Pancreas (tissue), 10 donors: ENCODE measurements at regions not wholly inside any gene's neighbourhood (a gene's known extent, or its start where the extent isn't known, plus 50 kb on each side); places are given as distances from the start of the nearest gene placed in this dataset.
A peak's percentile ranks its signal among the peaks of the same experiment; 100 is the strongest.

Source experiments
- ATAC-seq, 4 donors: fragments of 200-7000 bp; cut with Tn5 transposase; one replicate each; pipeline versions ENCODE4 v1.8.0 to v1.9.1; 2020; ENCODE audit warnings: mild to moderate bottlenecking in 4 of 4, moderate library complexity in 4 of 4
- DNase-seq, 6 donors: peaks; one replicate each; pipeline ENCODE4 v3.0.0-alpha.2; 2020
- FAIRE-seq: peaks from 2 replicates; lab custom pipeline; 2012; peaks lifted over from hg19 to GRCh38; lab: Jason Lieb, UNC
- H3K27ac ChIP-seq, 4 donors: fragments of 200-600 bp; sonication (generic); 1 replicate in 3 of 4; 2 replicates in 1 of 4; pipeline versions ENCODE4 v1.5.0 to v1.8.0; 2020
- H3K27me3 ChIP-seq, 4 donors: fragments of 200-600 bp; one replicate each; pipeline ENCODE4 v1.8.0; 2021
- H3K36me3 ChIP-seq, 3 donors: fragments of 200-600 bp; sonication (generic) in 1 of 3; one replicate each; pipeline versions ENCODE4 v1.5.0 to v1.8.0; 2020 to 2021
- H3K4me1 ChIP-seq, 3 donors: fragments of 200-600 bp; one replicate each; pipeline ENCODE4 v1.8.0; 2021
- H3K4me3 ChIP-seq, 4 donors: fragments of 200-600 bp; sonication (generic) in 2 of 4; one replicate each; pipeline versions ENCODE4 v1.5.0 to v1.8.0; 2020 to 2021
- H3K9me3 ChIP-seq, 4 donors: fragments of 200-600 bp; one replicate each; pipeline ENCODE4 v1.8.0; 2021
- CTCF ChIP-seq, 4 donors: fragments of 200-600 bp; sonication (generic) in 3 of 4; IDR thresholded peaks; one replicate each; pipeline versions ENCODE4 v1.5.0 to v1.8.0; 2021; ENCODE audit warnings: antibody characterized with exemption in 4 of 4
- WGBS, 2 donors: extraction: QIAGEN DNeasy Blood & Tissue Kit; methylation state at CpG; one replicate each; pipeline ENCODE4 v1.1.7; 2013; 5-methylcytosine and 5-hydroxymethylcytosine counted together
- intact Hi-C, 3 donors: fragments of 100-400 bp; cut with DNase I; formaldehyde crosslinking; loops; one replicate each; pipeline versions ENCODE4 v1.11.1 to v1.14.2; 2022
- donor health status: healthy with polysubstance abuse.
- donor health status: DM: no; HTN: no; CAD: no; lungs with moderate emphysema.
- donor health status: DM: no; HTN: no; CAD: no.
- donor health status: control.
- donor health status: control.
- donor health status: Bipolar disorder and iron deficiency.
- donor health status: DM: yes; HTN: yes; CAD: no.
- donor health status: DM: no; HTN: no; CAD: no.
- donor health status: DM: no; HTN: no; CAD: no.
- donor health status: DM: yes; HTN: yes; CAD: no.

DNA sequence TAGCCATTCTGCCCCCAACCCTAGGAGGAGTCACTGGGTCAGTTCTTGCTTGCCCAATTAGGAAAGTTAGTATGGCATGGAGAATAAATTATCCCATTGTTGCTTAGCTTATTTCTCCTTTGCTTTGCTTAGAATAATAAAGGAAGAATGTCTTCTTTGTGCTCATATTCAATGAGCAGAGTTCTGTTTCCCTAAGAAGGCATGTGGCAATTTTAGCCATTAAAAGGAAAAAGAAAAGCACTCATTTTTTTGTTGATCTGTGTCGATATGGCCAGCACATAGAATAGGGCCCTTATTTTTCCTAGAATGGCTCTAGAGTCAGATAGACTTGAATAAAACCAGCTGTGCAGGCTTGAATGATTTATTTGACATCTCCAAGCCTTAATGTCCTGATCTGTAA, 166.4 kb upstream of the PPARGC1A start:
- intact Hi-C loops, result no loop called here
- 47 to 48% methylated on average over 1 of the region's 1 CpG for WGBS, 2 donors
- DNase-seq, result no peak
- Histone ChIP-seq H3K4me1 (peaks cover 0 to 3% (median 0%) of the 10 kb centered on the region in 3 donors), H3K27ac (peak overlapping the region; percentile 15 to 40 (median 34)), H3K4me3 (no peak overlapping the region), H3K27me3 (no peaks in the 10 kb centered on the region), H3K9me3 (no peaks in the 10 kb centered on the region), H3K36me3 (no peaks in the 10 kb centered on the region)
- FAIRE-seq, result no peak
- no peak for ATAC-seq
- no peak for TF ChIP-seq CTCF (IDR thresholded peaks at IDR 0.05)

GRCh38 chr4:24055623-24056022, 165.8 kb upstream of the PPARGC1A start:
- peak in 2 of 6 donors; percentile 9 to 28 for DNase-seq
- Histone ChIP-seq H3K4me3 (no peak overlapping the region), H3K27me3 (no peaks in the 10 kb centered on the region), H3K4me1 (peaks cover 0 to 3% (median 0%) of the 10 kb centered on the region in 3 donors), H3K9me3 (no peaks in the 10 kb centered on the region), H3K27ac (peak overlapping the region; percentile 15 to 40 (median 36)), H3K36me3 (no peaks in the 10 kb centered on the region)
- intact Hi-C loops, result no loop called here
- TF ChIP-seq CTCF (IDR thresholded peaks at IDR 0.05), result no peak
- FAIRE-seq, result no peak
- peak; percentile 37 to 84 (median 78) for ATAC-seq
- 19 to 23% methylated on average over 3 of the region's 3 CpGs for WGBS, 2 donors

DNA sequence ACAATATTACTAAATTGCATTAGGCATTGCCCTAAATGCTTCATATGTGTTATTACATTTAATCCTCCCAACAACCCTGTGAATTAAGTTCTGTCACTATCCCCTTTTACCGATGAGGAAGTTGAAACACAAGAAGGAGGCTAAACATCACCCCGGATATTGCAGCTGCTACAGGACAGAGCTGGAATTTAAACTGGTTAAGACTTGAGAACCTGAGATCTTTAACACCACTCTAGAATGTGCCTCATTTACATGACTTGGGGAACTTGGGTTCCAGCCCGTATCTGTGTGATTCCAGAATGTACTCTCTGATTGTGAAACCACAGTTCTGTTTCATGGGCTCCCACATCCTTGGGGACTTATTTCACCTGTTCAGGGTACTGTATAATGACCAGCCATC, 165.1 kb upstream of the PPARGC1A start:
- peaks cover 0 to 3% (median 0%) of the 10 kb centered on the region in 3 donors for H3K4me1 ChIP-seq
- DNase-seq (no peak), FAIRE-seq (no peak), ATAC-seq (no peak)
- no peaks in the 10 kb centered on the region for H3K9me3 ChIP-seq
- TF ChIP-seq CTCF (IDR thresholded peaks at IDR 0.05), result no peak
- H3K27me3 ChIP-seq, result no peaks in the 10 kb centered on the region
- intact Hi-C loops, result no loop called here
- no peak overlapping the region for H3K4me3 ChIP-seq
- peak overlapping the region in 2 of 4 donors; percentile 33 to 40 for H3K27ac ChIP-seq
- H3K36me3 ChIP-seq, result no peaks in the 10 kb centered on the region
- WGBS, 2 donors, result 69 to 74% methylated on average over 3 of the region's 3 CpGs

GRCh38 chr4:24053934-24054333, 164.1 kb upstream of the PPARGC1A start:
- intact Hi-C loops, result no loop called here
- no peaks in the 10 kb centered on the region for H3K36me3 ChIP-seq
- H3K27ac ChIP-seq, result no peak overlapping the region
- no peaks in the 10 kb centered on the region for H3K9me3 ChIP-seq
- no peak for TF ChIP-seq CTCF (IDR thresholded peaks at IDR 0.05)
- FAIRE-seq (no peak), DNase-seq (no peak), ATAC-seq (no peak)
- H3K27me3 ChIP-seq, result no peaks in the 10 kb centered on the region
- no peak overlapping the region for H3K4me3 ChIP-seq
- peaks cover 0 to 3% (median 0%) of the 10 kb centered on the region in 3 donors for H3K4me1 ChIP-seq

- intact Hi-C loops, result no loop called here
- no peaks in the 10 kb centered on the region for H3K36me3 ChIP-seq
- ATAC-seq (no peak), DNase-seq (no peak), FAIRE-seq (no peak)
- H3K27ac ChIP-seq, result no peak overlapping the region
- WGBS, 2 donors, result 80 to 82% methylated on average over 5 of the region's 5 CpGs
- H3K27me3 ChIP-seq, result no peaks in the 10 kb centered on the region
- H3K9me3 ChIP-seq, result no peaks in the 10 kb centered on the region
- no peak overlapping the region for H3K4me3 ChIP-seq
- no peaks in the 10 kb centered on the region for H3K4me1 ChIP-seq
- TF ChIP-seq CTCF (IDR thresholded peaks at IDR 0.05), result no peak
Measured at GRCh38 chr4:24044610-24045589, 155.1 kb upstream of the PPARGC1A start.
